OCI-LY7 (cell line): ENCODE measurements at regions not wholly inside any gene's neighbourhood (a gene's known extent, or its start where the extent isn't known, plus 50 kb on each side); places are given as distances from the start of the nearest gene placed in this dataset.

Experiments
- BruUV-seq: library from RNA; stranded (reverse); fragments of 400-500 nt; replicated peaks from 2 replicates; lab custom pipeline; 2021; lab: Mats Ljungman, UMichigan
- CTCF ChIA-PET: fragments of 300-600 bp; sonication (Branson Sonifier 250); formaldehyde crosslinking; loops from one replicate; lab custom pipeline; 2022; ENCODE audit warnings: antibody characterized with exemption; ENCODE audit not compliant: unreplicated experiment; lab: Charles Lee
- POLR2A ChIA-PET: fragments of 300-600 bp; sonication (Branson Sonifier 250); formaldehyde crosslinking; loops from one replicate; lab custom pipeline; 2022; ENCODE audit warnings: antibody characterized with exemption; lab: Charles Lee
- DNase-seq: peaks from one replicate; pipeline ENCODE4 v3.0.0-alpha.2; 2015; ENCODE audit warnings: low spot score
- H2AFZ ChIP-seq: fragments of 200-600 bp; sonication (generic), shearing (Covaris generic); 2 replicates; pipeline ENCODE4 v1.6.1; 2014; ENCODE audit warnings: mild to moderate bottlenecking, antibody characterized with exemption, low read length, moderate library complexity
- H3K27ac ChIP-seq: fragments of 200-600 bp; sonication (generic); 2 replicates; pipeline ENCODE4 v1.5.1; 2014; ENCODE audit warnings: mixed run types, low read depth, mild to moderate bottlenecking, moderate library complexity, low read length, inconsistent platforms; ENCODE audit not compliant: poor library complexity, severe bottlenecking
- H3K36me3 ChIP-seq: fragments of 200-600 bp; sonication (generic); 2 replicates; pipeline ENCODE4 v1.6.1; 2014; ENCODE audit warnings: mild to moderate bottlenecking, antibody characterized with exemption, low read length, moderate library complexity, mixed read lengths; ENCODE audit not compliant: insufficient read depth
- H3K4me1 ChIP-seq: fragments of 200-600 bp; sonication (generic); 2 replicates; pipeline ENCODE4 v1.5.1; 2014; ENCODE audit warnings: mild to moderate bottlenecking, low read length; ENCODE audit not compliant: insufficient read depth, poor library complexity, severe bottlenecking
- H3K4me2 ChIP-seq: fragments of 200-600 bp; sonication (generic); 2 replicates; pipeline ENCODE4 v1.6.1; 2014; ENCODE audit warnings: mild to moderate bottlenecking, low read length
- H3K4me3 ChIP-seq: fragments of 200-600 bp; sonication (generic); 2 replicates; pipeline ENCODE4 v1.5.1; 2014; ENCODE audit warnings: mild to moderate bottlenecking, low read depth, low read length; ENCODE audit not compliant: poor library complexity, severe bottlenecking
- H3K79me2 ChIP-seq: fragments of 200-600 bp; sonication (generic); 2 replicates; pipeline ENCODE4 v1.6.1; 2016; ENCODE audit warnings: low read depth, mild to moderate bottlenecking, low read length, moderate library complexity, mixed read lengths; ENCODE audit not compliant: insufficient read depth
- H3K9me2 ChIP-seq: fragments of 200-600 bp; sonication (generic); 2 replicates; pipeline ENCODE4 v1.6.1; 2016; ENCODE audit warnings: mild to moderate bottlenecking, low read length, mixed read lengths; ENCODE audit not compliant: insufficient read depth
- H3K9me3 ChIP-seq: fragments of 200-600 bp; sonication (generic); 2 replicates; pipeline ENCODE4 v1.6.1; 2014; ENCODE audit warnings: mild to moderate bottlenecking, mixed run types, low read length, mixed read lengths
- H4K20me1 ChIP-seq: fragments of 200-600 bp; sonication (generic); 2 replicates; pipeline ENCODE4 v1.6.1; 2014; ENCODE audit warnings: mild to moderate bottlenecking, antibody characterized with exemption, low read length, moderate library complexity, mixed read lengths; ENCODE audit not compliant: insufficient read depth
- EZH2phosphoT487 ChIP-seq: fragments of 200-600 bp; sonication (generic); IDR thresholded peaks from 2 replicates; pipeline ENCODE4 v1.6.1; 2018; ENCODE audit warnings: low read depth, borderline replicate concordance, mild to moderate bottlenecking, mixed run types, antibody characterized with exemption, low read length, moderate library complexity, mixed read lengths
- intact Hi-C: fragments of 100-400 bp; cut with micrococcal nuclease; formaldehyde crosslinking; loops from one replicate; pipeline ENCODE4 v1.10.0; 2022; ENCODE audit not compliant: unreplicated experiment
- TF ChIP-seq, protein P1 (sequence below): fragments of 200-600 bp; sonication (generic); conservative IDR thresholded peaks from 2 replicates; pipeline ENCODE4 v1.5.1; 2014; ENCODE audit warnings: mild to moderate bottlenecking, antibody characterized with exemption, low read length, moderate library complexity, mixed read lengths

DNA sequence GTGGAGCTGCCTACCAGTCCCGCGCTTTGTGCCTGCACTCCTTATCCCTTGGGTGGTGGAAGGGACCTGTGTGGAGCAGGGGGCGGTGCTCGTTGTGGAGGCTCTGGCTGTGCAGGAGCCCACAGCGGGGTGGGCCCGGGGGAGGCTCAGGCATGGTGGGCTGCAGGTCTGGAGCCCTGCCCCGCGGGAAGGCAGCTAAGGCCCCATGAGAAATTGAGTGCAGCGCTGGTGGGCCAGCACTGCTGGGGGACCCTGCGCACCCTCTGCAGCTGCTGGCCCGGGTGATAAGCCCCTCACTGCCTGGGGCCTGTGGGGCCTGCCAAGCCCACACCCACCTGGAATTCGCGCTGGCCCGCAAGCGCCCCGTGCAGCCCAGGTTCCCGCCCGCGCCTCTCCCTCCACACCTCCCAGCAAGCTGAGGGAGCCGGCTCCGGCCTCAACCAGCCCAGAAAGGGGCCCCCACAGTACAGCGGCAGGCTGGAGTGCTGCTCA is 859.6 kb upstream of the KCND2 start:
- no peak overlapping the region for H3K4me2 ChIP-seq
- H3K4me1 ChIP-seq = no peaks in the 10 kb centered on the region
- DNase-seq = no peak
- BruUV-seq = no TSS peak
- TF ChIP-seq, protein P1, sequence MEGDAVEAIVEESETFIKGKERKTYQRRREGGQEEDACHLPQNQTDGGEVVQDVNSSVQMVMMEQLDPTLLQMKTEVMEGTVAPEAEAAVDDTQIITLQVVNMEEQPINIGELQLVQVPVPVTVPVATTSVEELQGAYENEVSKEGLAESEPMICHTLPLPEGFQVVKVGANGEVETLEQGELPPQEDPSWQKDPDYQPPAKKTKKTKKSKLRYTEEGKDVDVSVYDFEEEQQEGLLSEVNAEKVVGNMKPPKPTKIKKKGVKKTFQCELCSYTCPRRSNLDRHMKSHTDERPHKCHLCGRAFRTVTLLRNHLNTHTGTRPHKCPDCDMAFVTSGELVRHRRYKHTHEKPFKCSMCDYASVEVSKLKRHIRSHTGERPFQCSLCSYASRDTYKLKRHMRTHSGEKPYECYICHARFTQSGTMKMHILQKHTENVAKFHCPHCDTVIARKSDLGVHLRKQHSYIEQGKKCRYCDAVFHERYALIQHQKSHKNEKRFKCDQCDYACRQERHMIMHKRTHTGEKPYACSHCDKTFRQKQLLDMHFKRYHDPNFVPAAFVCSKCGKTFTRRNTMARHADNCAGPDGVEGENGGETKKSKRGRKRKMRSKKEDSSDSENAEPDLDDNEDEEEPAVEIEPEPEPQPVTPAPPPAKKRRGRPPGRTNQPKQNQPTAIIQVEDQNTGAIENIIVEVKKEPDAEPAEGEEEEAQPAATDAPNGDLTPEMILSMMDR = no peak
- no peak for TF ChIP-seq EZH2phosphoT487
- H3K9me3 ChIP-seq = no peaks in the 10 kb centered on the region
- H3K27ac ChIP-seq = no peak overlapping the region
- H3K4me3 ChIP-seq = no peak overlapping the region
- no peaks in the 10 kb centered on the region for H3K79me2 ChIP-seq
- H4K20me1 ChIP-seq = no peaks in the 10 kb centered on the region
- no peaks in the 10 kb centered on the region for H3K9me2 ChIP-seq
- ChIA-PET CTCF (no interaction called here), POLR2A (no interaction called here)
- no peaks in the 10 kb centered on the region for H3K36me3 ChIP-seq
- intact Hi-C loops = no loop called here
- no peak overlapping the region for H2AFZ ChIP-seq

GRCh38 chr7:119415682-119416081 is 857.3 kb upstream of the KCND2 start:
- H3K9me2 ChIP-seq = no peaks in the 10 kb centered on the region
- no peak for DNase-seq
- CTCF ChIA-PET = no interaction called here
- no peak overlapping the region for H3K4me2 ChIP-seq
- no peaks in the 10 kb centered on the region for H3K79me2 ChIP-seq
- TF ChIP-seq, protein P1 = no peak
- no peak for TF ChIP-seq EZH2phosphoT487
- H3K27ac ChIP-seq = no peak overlapping the region
- intact Hi-C loops = no loop called here
- POLR2A ChIA-PET = no interaction called here
- H2AFZ ChIP-seq = no peak overlapping the region
- H4K20me1 ChIP-seq = no peaks in the 10 kb centered on the region
- no peak overlapping the region for H3K4me3 ChIP-seq
- no peaks in the 10 kb centered on the region for H3K36me3 ChIP-seq
- no TSS peak for BruUV-seq
- H3K9me3 ChIP-seq = no peaks in the 10 kb centered on the region
- H3K4me1 ChIP-seq = no peaks in the 10 kb centered on the region

- Histone ChIP-seq H3K4me2 (no peak overlapping the region), H3K79me2 (no peaks in the 10 kb centered on the region), H3K9me2 (no peaks in the 10 kb centered on the region), H4K20me1 (no peaks in the 10 kb centered on the region), H3K4me1 (no peaks in the 10 kb centered on the region), H3K27ac (no peak overlapping the region), H3K4me3 (no peak overlapping the region), H3K36me3 (no peaks in the 10 kb centered on the region), H2AFZ (no peak overlapping the region), H3K9me3 (no peaks in the 10 kb centered on the region)
- BruUV-seq = no TSS peak
- TF ChIP-seq, protein P1 = no peak
- TF ChIP-seq EZH2phosphoT487 = no peak
- DNase-seq = no peak
- intact Hi-C loops = no loop called here
- CTCF ChIA-PET = no interaction called here
- POLR2A ChIA-PET = no interaction called here
Measured at GRCh38 chr7:119421657-119422056, 851.3 kb upstream of the KCND2 start.
